ENCODE measurements at regions not wholly inside any gene's neighbourhood (a gene's known extent, or its start where the extent isn't known, plus 50 kb on each side); places are given as distances from the start of the nearest gene placed in this dataset.
"Not testable (repeated sequence)": the region's sequence is repeated elsewhere in the genome, so short reads cannot be mapped to it uniquely, and the experiment has no call there.

DNA sequence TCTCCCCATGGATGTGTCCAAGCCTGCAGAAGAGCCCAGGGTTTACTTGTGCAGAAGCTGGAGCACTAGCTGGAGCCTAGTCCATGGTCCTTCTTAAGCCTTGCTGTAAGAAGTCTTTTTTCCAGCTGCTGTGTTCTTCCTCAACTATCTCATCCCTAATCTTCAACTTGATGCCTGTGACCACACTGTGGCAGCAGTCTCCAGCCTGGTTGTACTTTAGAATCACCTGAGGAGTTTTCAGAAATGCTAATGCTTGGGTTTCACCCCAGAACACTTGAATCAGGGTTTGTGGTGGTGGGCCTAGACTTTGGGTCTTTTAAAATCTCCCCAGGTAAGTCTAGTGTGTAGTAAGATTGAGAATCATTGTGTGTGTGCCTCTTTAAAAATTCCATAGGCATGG lies 173.6 kb downstream of the ADCYAP1 start:
- H3K27ac ChIP-seq: no peak overlapping the region
- no peak for DNase-seq (ENCODE audit: low spot score)
- ChIA-PET CTCF (no interaction called here), POLR2A (ENCODE audit: low non-redundant PET) (no interaction called here)
- TF ChIP-seq, protein P1, sequence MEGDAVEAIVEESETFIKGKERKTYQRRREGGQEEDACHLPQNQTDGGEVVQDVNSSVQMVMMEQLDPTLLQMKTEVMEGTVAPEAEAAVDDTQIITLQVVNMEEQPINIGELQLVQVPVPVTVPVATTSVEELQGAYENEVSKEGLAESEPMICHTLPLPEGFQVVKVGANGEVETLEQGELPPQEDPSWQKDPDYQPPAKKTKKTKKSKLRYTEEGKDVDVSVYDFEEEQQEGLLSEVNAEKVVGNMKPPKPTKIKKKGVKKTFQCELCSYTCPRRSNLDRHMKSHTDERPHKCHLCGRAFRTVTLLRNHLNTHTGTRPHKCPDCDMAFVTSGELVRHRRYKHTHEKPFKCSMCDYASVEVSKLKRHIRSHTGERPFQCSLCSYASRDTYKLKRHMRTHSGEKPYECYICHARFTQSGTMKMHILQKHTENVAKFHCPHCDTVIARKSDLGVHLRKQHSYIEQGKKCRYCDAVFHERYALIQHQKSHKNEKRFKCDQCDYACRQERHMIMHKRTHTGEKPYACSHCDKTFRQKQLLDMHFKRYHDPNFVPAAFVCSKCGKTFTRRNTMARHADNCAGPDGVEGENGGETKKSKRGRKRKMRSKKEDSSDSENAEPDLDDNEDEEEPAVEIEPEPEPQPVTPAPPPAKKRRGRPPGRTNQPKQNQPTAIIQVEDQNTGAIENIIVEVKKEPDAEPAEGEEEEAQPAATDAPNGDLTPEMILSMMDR (conservative IDR thresholded peaks at IDR 0.05; ENCODE audit: low read depth): no peak

DNA sequence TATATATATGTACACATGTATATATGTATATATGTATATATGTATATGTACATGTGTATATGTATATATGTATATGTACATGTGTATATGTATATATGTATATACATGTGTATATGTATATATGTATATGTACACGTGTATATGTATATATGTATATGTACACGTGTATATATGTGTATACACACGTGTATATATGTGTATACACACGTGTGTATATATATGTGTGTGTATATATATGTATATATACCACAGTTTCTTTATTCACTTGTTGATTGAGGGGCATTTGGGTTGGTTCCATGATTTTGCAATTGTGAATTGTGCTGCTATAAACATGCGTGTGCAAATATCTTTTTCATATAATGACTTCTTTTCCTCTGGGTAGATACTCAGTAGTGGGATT lies 179.0 kb downstream of the ADCYAP1 start:
- POLR2A ChIA-PET (ENCODE audit: low non-redundant PET); H3K27ac ChIP-seq; CTCF ChIA-PET; DNase-seq (ENCODE audit: low spot score): not testable (repeated sequence)

DNA sequence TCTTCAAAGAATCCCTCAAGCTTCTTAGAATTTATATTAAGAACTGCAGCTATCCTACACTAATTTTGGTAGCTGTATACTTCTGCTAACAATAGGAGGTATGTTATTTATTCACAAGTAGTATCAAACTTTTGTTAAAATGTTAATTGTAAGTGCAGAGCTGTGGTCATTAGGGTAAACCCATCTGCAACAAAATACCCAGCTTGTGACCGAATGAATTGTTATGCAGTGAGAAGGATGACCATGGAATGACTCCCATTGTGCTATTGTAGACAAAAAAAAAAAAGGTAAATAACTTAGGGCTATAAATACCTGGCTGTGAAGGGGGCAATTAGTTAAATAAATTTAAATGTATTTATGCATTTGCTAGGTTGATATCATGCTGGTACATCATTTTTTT lies 186.1 kb downstream of the ADCYAP1 start:
- TF ChIP-seq, protein P1 (conservative IDR thresholded peaks at IDR 0.05; ENCODE audit: low read depth): no peak
- CTCF ChIA-PET: no interaction called here
- POLR2A ChIA-PET (ENCODE audit: low non-redundant PET): no interaction called here
- no peak overlapping the region for H3K27ac ChIP-seq
- DNase-seq (ENCODE audit: low spot score): no peak

DNA sequence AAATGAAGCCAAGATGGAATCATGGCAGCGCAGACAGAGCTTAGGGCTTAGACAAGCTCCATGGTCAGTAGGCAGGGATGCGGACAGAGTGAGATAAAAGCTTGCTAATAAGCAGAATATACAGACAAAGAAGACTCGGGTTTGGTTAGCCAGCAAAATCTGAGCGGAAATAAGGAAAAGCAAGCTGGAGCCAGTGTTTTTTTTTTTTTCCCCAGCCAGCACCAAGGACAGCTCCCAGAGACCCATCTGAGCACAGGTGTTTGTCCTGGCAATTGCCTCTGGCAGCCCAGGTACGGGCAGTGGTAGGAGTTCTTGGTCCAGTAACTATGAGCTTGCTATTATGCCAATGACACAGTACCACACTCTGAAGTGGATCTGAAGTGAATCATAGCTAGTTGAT lies 187.6 kb downstream of the ADCYAP1 start:
- peak; percentile 15 for DNase-seq (ENCODE audit: low spot score)
- TF ChIP-seq, protein P1 (conservative IDR thresholded peaks at IDR 0.05; ENCODE audit: low read depth): no peak
- ChIA-PET CTCF (no interaction called here), POLR2A (ENCODE audit: low non-redundant PET) (no interaction called here)
- no peak overlapping the region for H3K27ac ChIP-seq

DNA sequence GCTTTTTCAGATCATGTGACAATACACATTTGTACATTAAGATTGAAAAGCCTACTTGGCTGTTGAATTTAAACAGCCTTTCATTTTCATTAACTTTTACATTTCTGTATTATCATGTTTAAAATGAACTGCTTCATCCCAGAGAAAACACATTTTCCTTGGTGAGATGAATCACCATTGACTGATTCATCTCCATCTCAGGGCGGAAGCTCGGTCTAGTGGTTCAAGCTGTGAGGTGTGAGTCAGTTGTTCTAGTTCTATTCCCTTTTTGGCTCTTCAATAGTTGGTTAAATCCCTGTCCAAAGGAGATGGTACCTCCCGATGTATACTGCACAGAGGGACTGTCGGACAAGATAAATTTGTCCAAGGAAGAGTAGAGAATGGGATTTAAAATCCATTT lies 189.7 kb downstream of the ADCYAP1 start:
- POLR2A ChIA-PET (ENCODE audit: low non-redundant PET): no interaction called here
- TF ChIP-seq, protein P1 (conservative IDR thresholded peaks at IDR 0.05; ENCODE audit: low read depth): no peak
- H3K27ac ChIP-seq: no peak overlapping the region
- DNase-seq (ENCODE audit: low spot score): peak; percentile 69
- CTCF ChIA-PET: no interaction called here

DNA sequence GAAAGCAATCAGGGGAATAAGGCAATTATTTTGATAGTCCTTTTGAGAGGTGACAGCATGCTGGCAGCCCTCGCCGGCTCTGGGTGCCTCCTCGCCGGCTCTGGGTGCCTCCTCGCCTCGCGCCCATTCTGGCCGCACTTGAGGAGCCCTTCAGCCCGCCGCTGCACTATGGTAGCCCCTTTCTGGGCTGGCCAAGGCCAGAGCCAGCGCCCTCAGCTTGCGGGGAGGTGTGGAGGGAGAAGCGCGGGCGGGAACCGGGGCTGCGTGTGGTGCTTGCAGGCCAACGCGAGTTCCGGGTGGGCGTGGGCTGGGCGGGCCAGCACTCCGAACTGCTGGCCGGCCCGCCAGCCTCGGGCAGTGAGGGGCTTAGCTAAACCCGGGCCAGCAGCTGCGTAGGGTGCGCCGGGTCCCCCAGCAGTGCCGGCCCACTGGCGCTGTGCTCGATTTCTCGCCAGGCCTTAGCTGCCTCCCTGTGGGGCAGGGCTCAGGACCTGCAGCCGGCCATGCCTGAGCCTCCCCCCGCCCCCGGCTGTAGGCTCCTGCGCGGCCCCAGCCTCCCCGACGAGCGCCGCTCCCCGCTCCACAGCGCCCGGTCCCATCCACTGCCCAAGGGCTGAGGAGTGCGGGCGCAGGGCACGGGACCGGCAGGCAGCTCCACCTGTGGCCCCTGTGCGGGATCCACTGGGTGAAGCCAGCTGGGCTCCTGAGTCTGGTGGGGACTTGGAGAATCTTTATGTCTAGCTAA lies 193.5 kb downstream of the ADCYAP1 start:
- DNase-seq (ENCODE audit: low spot score); POLR2A ChIA-PET (ENCODE audit: low non-redundant PET); CTCF ChIA-PET; H3K27ac ChIP-seq: not testable (repeated sequence)

DNA sequence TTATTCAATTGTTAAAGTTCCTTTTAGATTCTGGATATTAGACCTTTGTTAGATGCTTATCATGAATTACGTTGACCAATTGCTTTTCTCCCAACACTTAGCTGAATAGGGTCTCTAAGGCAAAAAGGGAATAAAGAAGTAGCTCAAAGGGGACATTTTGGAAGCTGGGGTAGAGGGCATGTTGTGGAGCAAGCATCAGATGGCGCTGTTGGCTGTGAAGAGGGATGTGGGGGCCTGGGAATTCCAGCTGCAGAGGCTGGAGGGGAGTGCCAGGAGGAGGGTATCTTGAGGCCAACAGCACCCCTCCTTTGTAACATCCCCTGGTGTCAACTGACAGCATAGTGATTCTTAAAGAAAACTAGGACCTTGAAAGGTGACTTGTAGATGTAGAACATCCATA lies 198.2 kb downstream of the ADCYAP1 start:
- POLR2A ChIA-PET (ENCODE audit: low non-redundant PET): no interaction called here
- CTCF ChIA-PET: no interaction called here
- H3K27ac ChIP-seq: no peak overlapping the region
- no peak for DNase-seq (ENCODE audit: low spot score)
- TF ChIP-seq, protein P1 (conservative IDR thresholded peaks at IDR 0.05; ENCODE audit: low read depth): no peak

DNA sequence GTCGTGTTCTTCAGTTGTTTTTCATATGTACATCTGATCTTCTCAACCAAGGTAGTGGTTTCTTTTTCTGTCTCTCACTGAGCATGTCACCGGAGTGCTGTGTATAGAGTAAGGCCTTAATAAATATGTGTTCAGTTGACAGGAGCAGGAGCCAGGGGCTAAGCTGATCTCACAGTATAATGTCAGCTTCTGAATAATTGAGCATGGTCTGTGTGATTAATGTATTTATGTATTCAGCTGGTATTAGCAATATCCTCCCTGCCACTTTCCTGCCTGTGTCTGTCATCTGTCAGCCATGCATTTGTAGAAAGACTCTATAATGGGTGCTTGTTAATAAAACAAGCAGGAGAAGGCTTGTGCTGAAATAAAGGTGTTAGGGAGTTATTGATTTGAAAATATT lies 198.9 kb downstream of the ADCYAP1 start:
- no peak for DNase-seq (ENCODE audit: low spot score)
- ChIA-PET CTCF (no interaction called here), POLR2A (ENCODE audit: low non-redundant PET) (no interaction called here)
- TF ChIP-seq, protein P1 (conservative IDR thresholded peaks at IDR 0.05; ENCODE audit: low read depth): no peak
- H3K27ac ChIP-seq: no peak overlapping the region
